ENCODE measurements at regions not wholly inside any gene's neighbourhood (a gene's known extent, or its start where the extent isn't known, plus 50 kb on each side); places are given as distances from the start of the nearest gene placed in this dataset.
"Not testable (repeated sequence)": the region's sequence is repeated elsewhere in the genome, so short reads cannot be mapped to it uniquely, and the experiment has no call there.

DNA sequence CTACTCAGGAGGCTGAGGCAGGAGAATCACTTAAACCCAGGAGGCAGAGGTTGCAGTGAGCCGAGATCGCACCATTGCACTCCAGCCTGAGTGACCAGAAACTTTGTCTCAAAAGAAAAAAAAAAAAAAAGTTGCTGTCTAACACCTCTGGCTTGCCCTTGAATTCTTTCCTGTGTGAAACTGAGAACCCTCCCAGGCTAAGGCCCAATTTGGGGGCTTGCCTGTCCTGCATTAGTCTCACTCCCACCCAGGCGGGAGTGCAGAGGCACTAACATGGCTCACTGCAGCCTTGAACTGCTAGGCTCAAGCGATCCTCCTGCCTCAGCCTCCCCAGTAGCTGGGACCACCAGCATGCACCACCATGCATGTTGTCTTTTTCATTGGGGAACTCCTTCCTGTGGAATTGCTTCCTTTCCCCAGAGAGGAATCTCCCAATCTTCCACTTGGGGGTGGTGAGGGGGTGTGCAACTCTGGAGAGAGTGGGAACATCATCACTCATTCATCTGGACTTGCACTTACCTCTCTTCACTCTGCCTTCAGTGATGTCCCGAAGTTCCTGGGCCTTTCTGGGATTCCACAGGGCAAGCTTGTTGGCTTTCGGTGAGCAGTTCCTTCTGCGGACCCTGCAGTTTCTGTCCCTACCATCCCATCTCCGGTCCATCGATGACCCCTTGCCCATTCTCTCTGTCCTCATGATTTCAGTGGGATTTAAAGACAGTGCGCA lies 62.1 kb upstream of the CREB3L1 start:
- intact Hi-C loops (cut with DNase I) = no loop called here
- Histone ChIP-seq H3K36me3 (no peaks in the 10 kb centered on the region), H3K4me3 (no peak overlapping the region), H3K27ac (no peak overlapping the region), H3K27me3 (no peaks in the 10 kb centered on the region), H3K9ac (ENCODE audit: low read depth in 2 of 2, low read length in 2 of 2) (no peak overlapping the region), H3K4me1 (no peaks in the 10 kb centered on the region), H3K9me3 (no peaks in the 10 kb centered on the region)
- TF ChIP-seq, protein P1, sequence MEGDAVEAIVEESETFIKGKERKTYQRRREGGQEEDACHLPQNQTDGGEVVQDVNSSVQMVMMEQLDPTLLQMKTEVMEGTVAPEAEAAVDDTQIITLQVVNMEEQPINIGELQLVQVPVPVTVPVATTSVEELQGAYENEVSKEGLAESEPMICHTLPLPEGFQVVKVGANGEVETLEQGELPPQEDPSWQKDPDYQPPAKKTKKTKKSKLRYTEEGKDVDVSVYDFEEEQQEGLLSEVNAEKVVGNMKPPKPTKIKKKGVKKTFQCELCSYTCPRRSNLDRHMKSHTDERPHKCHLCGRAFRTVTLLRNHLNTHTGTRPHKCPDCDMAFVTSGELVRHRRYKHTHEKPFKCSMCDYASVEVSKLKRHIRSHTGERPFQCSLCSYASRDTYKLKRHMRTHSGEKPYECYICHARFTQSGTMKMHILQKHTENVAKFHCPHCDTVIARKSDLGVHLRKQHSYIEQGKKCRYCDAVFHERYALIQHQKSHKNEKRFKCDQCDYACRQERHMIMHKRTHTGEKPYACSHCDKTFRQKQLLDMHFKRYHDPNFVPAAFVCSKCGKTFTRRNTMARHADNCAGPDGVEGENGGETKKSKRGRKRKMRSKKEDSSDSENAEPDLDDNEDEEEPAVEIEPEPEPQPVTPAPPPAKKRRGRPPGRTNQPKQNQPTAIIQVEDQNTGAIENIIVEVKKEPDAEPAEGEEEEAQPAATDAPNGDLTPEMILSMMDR (IDR thresholded peaks at IDR 0.05) = no peak
- no peak for DNase-seq

DNA sequence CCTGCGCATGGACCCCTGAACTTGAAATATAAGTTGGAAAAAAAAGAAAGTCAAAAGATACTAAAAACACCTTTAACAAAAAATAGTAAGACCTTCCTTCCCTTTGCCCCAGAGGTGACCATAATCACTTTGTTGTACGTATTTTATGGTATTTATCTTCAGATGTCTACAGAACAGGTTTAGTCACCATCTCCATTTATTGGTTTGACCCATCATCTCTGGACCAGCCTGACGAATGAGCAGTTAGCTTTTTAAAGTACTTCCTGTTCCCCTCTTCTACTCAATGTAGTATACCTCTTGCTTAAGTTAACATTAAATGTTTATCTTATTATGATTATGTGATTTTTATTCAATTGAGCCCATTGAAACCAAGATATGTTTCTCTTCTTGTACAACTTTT lies 64.7 kb upstream of the CREB3L1 start:
- no peak overlapping the region for H3K9ac ChIP-seq (ENCODE audit: low read depth in 2 of 2, low read length in 2 of 2)
- H3K4me3 ChIP-seq = no peak overlapping the region
- intact Hi-C loops (cut with DNase I) = no loop called here
- TF ChIP-seq, protein P1 (IDR thresholded peaks at IDR 0.05) = no peak
- no peaks in the 10 kb centered on the region for H3K36me3 ChIP-seq
- no peaks in the 10 kb centered on the region for H3K9me3 ChIP-seq
- H3K4me1 ChIP-seq = no peaks in the 10 kb centered on the region
- DNase-seq = no peak
- H3K27me3 ChIP-seq = no peaks in the 10 kb centered on the region
- H3K27ac ChIP-seq = no peak overlapping the region

DNA sequence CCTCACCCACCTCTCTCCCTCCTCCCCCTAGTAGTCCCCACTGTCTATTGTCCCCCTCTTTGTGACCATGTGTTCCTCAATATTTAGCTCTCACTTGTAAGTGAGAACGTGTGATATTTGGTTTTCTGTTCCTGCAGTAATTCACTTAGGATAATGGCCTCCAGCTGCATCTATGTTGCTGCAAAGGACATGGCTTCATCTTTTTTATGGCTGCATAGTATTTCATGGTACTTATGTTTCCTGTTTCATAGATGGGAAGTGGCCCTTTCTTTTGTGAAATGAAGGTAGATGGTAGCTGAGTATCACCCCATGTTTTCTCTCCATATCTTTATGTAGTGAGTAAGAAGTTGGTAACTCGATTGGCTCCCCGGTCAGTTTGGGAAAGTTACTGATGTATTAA lies 66.6 kb upstream of the CREB3L1 start:
- intact Hi-C loops (cut with DNase I) = no loop called here
- DNase-seq = no peak
- no peaks in the 10 kb centered on the region for H3K4me1 ChIP-seq
- H3K4me3 ChIP-seq = no peak overlapping the region
- H3K36me3 ChIP-seq = no peaks in the 10 kb centered on the region
- TF ChIP-seq, protein P1 (IDR thresholded peaks at IDR 0.05) = no peak
- H3K27me3 ChIP-seq = no peaks in the 10 kb centered on the region
- no peaks in the 10 kb centered on the region for H3K9me3 ChIP-seq
- no peak overlapping the region for H3K9ac ChIP-seq (ENCODE audit: low read depth in 2 of 2, low read length in 2 of 2)
- no peak overlapping the region for H3K27ac ChIP-seq

DNA sequence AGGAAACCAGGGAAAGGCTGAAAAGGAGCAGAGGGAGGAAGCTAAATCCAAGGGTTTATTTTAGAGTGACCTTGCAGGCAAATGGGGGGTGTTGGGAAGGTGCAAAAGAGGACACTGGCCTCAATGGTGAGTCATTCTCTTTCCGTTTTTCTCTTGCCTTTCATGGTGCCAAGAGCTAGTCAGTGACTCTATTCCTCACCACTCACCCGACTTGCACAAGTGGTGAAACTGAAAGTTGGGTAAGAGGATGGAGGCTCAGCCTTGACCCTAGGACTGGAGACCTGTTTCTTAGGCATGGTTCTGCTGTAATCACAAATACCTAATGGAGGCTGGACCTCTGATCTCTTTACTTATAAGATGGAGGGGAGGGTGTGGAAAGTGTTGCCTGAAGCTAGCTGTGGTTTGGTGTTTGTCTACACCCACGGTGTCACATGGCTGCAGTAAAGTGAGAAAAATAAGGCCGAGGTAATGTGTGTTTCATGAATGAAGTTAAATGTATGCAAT lies 67.3 kb upstream of the CREB3L1 start:
- no peaks in the 10 kb centered on the region for H3K27me3 ChIP-seq
- TF ChIP-seq, protein P1 (IDR thresholded peaks at IDR 0.05) = no peak
- no peaks in the 10 kb centered on the region for H3K9me3 ChIP-seq
- intact Hi-C loops (cut with DNase I) = no loop called here
- no peak for DNase-seq
- H3K4me3 ChIP-seq = no peak overlapping the region
- no peaks in the 10 kb centered on the region for H3K4me1 ChIP-seq
- H3K9ac ChIP-seq (ENCODE audit: low read depth in 2 of 2, low read length in 2 of 2) = no peak overlapping the region
- H3K36me3 ChIP-seq = no peaks in the 10 kb centered on the region
- no peak overlapping the region for H3K27ac ChIP-seq

DNA sequence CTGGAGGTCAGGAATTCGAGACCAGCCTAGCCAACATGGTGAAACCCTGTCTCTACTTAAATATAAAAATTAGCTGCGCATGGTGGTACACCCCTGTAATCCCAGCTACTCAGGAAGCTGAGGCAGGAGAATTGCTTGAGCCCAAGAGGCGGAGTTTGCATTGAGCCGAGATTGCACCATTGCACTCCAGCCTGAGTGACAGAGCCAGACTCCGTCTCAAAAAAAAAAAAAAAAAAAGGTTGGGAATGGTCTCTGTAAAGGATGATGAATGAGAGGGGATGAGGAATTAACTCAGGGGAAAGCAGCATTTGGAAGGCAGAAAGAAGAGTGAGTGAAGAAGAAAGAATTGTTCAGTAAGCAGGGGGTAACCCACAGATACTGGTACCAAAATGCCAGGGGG lies 67.8 kb upstream of the CREB3L1 start:
- H3K27me3 ChIP-seq; DNase-seq; H3K9me3 ChIP-seq; H3K27ac ChIP-seq; H3K9ac ChIP-seq (ENCODE audit: low read depth in 2 of 2, low read length in 2 of 2); intact Hi-C loops (cut with DNase I); H3K36me3 ChIP-seq; H3K4me1 ChIP-seq; H3K4me3 ChIP-seq: not testable (repeated sequence)

DNA sequence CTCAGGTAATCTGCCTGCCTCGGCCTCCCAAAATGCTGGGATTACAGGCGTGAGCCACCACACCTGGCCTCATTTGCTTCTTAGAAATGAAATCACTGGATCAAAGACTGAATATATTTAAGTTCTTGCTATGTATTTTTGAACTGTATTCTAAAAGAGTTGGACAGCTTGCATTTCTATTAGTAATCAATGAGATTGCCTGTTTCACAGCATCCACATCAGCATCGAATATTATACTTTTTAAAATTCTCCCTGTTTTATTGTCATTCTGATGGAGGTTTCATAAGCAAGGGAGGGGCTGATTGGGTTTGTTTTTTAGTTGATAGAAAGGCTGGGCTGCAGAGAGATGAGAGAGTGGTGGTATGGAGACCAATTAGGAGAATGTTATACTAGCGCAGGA lies 68.7 kb upstream of the CREB3L1 start:
- Histone ChIP-seq H3K9me3 (no peaks in the 10 kb centered on the region), H3K27ac (no peak overlapping the region), H3K9ac (ENCODE audit: low read depth in 2 of 2, low read length in 2 of 2) (no peak overlapping the region), H3K4me1 (no peaks in the 10 kb centered on the region), H3K27me3 (no peaks in the 10 kb centered on the region), H3K4me3 (no peak overlapping the region), H3K36me3 (no peaks in the 10 kb centered on the region)
- TF ChIP-seq, protein P1 (IDR thresholded peaks at IDR 0.05) = no peak
- no peak for DNase-seq
- intact Hi-C loops (cut with DNase I) = no loop called here
